DOHH2 (cell line): ENCODE measurements at regions not wholly inside any gene's neighbourhood (a gene's known extent, or its start where the extent isn't known, plus 50 kb on each side); places are given as distances from the start of the nearest gene placed in this dataset.

Source experiments
- H3F3A ChIP-seq: fragments of 200-600 bp; sonication (generic), shearing (Covaris generic); 2 replicates; pipeline ENCODE4 v1.6.0; 2016; ENCODE audit warnings: antibody characterized with exemption, mild to moderate bottlenecking; ENCODE audit not compliant: control insufficient read depth, insufficient read depth
- H3K27ac ChIP-seq: fragments of 200-600 bp; sonication (generic); 2 replicates; pipeline ENCODE4 v1.5.1; 2014; ENCODE audit warnings: low read depth, mild to moderate bottlenecking, low read length, moderate library complexity
- H3K27me3 ChIP-seq: fragments of 200-600 bp; sonication (generic); 2 replicates; pipeline ENCODE4 v1.6.1; 2014; ENCODE audit warnings: mild to moderate bottlenecking, low read length, mixed read lengths; ENCODE audit not compliant: control insufficient read depth
- H3K36me3 ChIP-seq: fragments of 200-600 bp; sonication (generic); 2 replicates; pipeline ENCODE4 v1.6.1; 2014; ENCODE audit warnings: mild to moderate bottlenecking, low read length, moderate library complexity, mixed read lengths; ENCODE audit not compliant: control insufficient read depth
- H3K4me1 ChIP-seq: fragments of 200-600 bp; sonication (generic); 2 replicates; pipeline ENCODE4 v1.6.1; 2014; ENCODE audit warnings: mild to moderate bottlenecking, low read length, mixed read lengths; ENCODE audit not compliant: control insufficient read depth
- H3K4me2 ChIP-seq: fragments of 200-600 bp; sonication (generic); 2 replicates; pipeline ENCODE4 v1.6.0; 2014; ENCODE audit warnings: mild to moderate bottlenecking, low read length, moderate library complexity
- H3K4me3 ChIP-seq: fragments of 200-600 bp; sonication (generic); 2 replicates; pipeline ENCODE4 v1.5.1; 2014; ENCODE audit warnings: mild to moderate bottlenecking, low read length, mixed read lengths
- H3K79me2 ChIP-seq: fragments of 200-600 bp; sonication (generic); 2 replicates; pipeline ENCODE4 v1.6.1; 2014; ENCODE audit warnings: mild to moderate bottlenecking, low read length, mixed read lengths; ENCODE audit not compliant: control insufficient read depth
- H3K9me2 ChIP-seq: fragments of 200-600 bp; sonication (generic); replicated peaks from 2 replicates; pipeline ENCODE4 v1.6.1; 2014; ENCODE audit warnings: mild to moderate bottlenecking, low read length, mixed read lengths; ENCODE audit not compliant: control insufficient read depth
- H3K9me3 ChIP-seq: fragments of 200-600 bp; sonication (generic); 2 replicates; pipeline ENCODE4 v1.6.1; 2014; ENCODE audit warnings: antibody characterized with exemption, low read length, mixed read lengths; ENCODE audit not compliant: control insufficient read depth, insufficient read depth
- H4K20me1 ChIP-seq: fragments of 200-600 bp; sonication (generic); 2 replicates; pipeline ENCODE4 v1.6.0; 2014; ENCODE audit warnings: low read depth, mild to moderate bottlenecking, antibody characterized with exemption, low read length, moderate library complexity; ENCODE audit not compliant: control insufficient read depth, insufficient read depth
- CTCF ChIP-seq: fragments of 200-600 bp; sonication (generic); IDR thresholded peaks from one replicate; pipeline ENCODE4 v1.5.1; 2014; ENCODE audit warnings: antibody characterized with exemption, mild to moderate bottlenecking, low read depth, low read length; ENCODE audit not compliant: poor library complexity, severe bottlenecking
- EZH2phosphoT487 ChIP-seq: fragments of 200-600 bp; sonication (generic); IDR thresholded peaks from 2 replicates; pipeline ENCODE4 v1.6.1; 2017; ENCODE audit warnings: borderline replicate concordance, mild to moderate bottlenecking, antibody characterized with exemption, low read length, moderate library complexity, mixed read lengths

- H3F3A ChIP-seq, result no peaks in the 10 kb centered on the region
- H4K20me1 ChIP-seq, result no peaks in the 10 kb centered on the region
- H3K9me3 ChIP-seq, result no peaks in the 10 kb centered on the region
- no peaks in the 10 kb centered on the region for H3K36me3 ChIP-seq
- H3K79me2 ChIP-seq, result no peaks in the 10 kb centered on the region
- no peak overlapping the region for H3K27ac ChIP-seq
- H3K4me3 ChIP-seq, result no peak overlapping the region
- TF ChIP-seq CTCF (no peak), EZH2phosphoT487 (no peak)
- H3K27me3 ChIP-seq, result no peaks in the 10 kb centered on the region
- H3K4me2 ChIP-seq, result no peak overlapping the region
- H3K4me1 ChIP-seq, result no peaks in the 10 kb centered on the region
- H3K9me2 ChIP-seq, result no peaks in the 10 kb centered on the region
Observed at GRCh38 chr18:11283479-11284161, 134.3 kb upstream of the PIEZO2 start.

GRCh38 chr18:11279461-11279860 lies 130.1 kb upstream of the PIEZO2 start:
- no peaks in the 10 kb centered on the region for H3K9me3 ChIP-seq
- H3K79me2 ChIP-seq, result no peaks in the 10 kb centered on the region
- TF ChIP-seq EZH2phosphoT487, result no peak
- no peak for TF ChIP-seq CTCF
- H3K4me3 ChIP-seq, result no peak overlapping the region
- no peaks in the 10 kb centered on the region for H4K20me1 ChIP-seq
- H3K4me2 ChIP-seq, result no peak overlapping the region
- no peak overlapping the region for H3K27ac ChIP-seq
- no peaks in the 10 kb centered on the region for H3F3A ChIP-seq
- no peaks in the 10 kb centered on the region for H3K4me1 ChIP-seq
- H3K9me2 ChIP-seq, result no peaks in the 10 kb centered on the region
- H3K36me3 ChIP-seq, result no peaks in the 10 kb centered on the region
- no peaks in the 10 kb centered on the region for H3K27me3 ChIP-seq

- H3K9me2 ChIP-seq, result no peaks in the 10 kb centered on the region
- no peaks in the 10 kb centered on the region; the same call in 1 of the 2 replicates for H3K4me1 ChIP-seq
- H3K4me3 ChIP-seq, result no peak overlapping the region
- no peaks in the 10 kb centered on the region for H3K9me3 ChIP-seq
- no peak overlapping the region for H3K27ac ChIP-seq
- no peaks in the 10 kb centered on the region for H3K79me2 ChIP-seq
- no peaks in the 10 kb centered on the region for H4K20me1 ChIP-seq
- no peaks in the 10 kb centered on the region for H3F3A ChIP-seq
- no peak overlapping the region for H3K4me2 ChIP-seq
- H3K27me3 ChIP-seq, result no peaks in the 10 kb centered on the region
- no peaks in the 10 kb centered on the region for H3K36me3 ChIP-seq
- no peak for TF ChIP-seq EZH2phosphoT487
- TF ChIP-seq CTCF, result no peak
Observed at GRCh38 chr18:11276678-11277077, 127.3 kb upstream of the PIEZO2 start.
